SJCRH30 (cell line): ENCODE measurements at regions not wholly inside any gene's neighbourhood (a gene's known extent, or its start where the extent isn't known, plus 50 kb on each side); places are given as distances from the start of the nearest gene placed in this dataset.

ENCODE experiments used
- DNase-seq, 2 experiments: peaks; one replicate each; pipeline ENCODE4 v3.0.0-alpha.2; 2015 to 2020
- H3K27ac ChIP-seq: fragments of 250-450 bp; sonication (Bioruptor Pico); 2 replicates; pipeline ENCODE4 v1.5.1; 2020; ENCODE audit warnings: mild to moderate bottlenecking, moderate library complexity
- H3K27me3 ChIP-seq: fragments of 250-450 bp; sonication (Bioruptor Pico); 2 replicates; pipeline ENCODE4 v1.5.1; 2020; ENCODE audit warnings: mild to moderate bottlenecking, moderate library complexity
- H3K36me3 ChIP-seq: fragments of 250-450 bp; sonication (Bioruptor Pico); 2 replicates; pipeline ENCODE4 v1.5.1; 2020; ENCODE audit warnings: mild to moderate bottlenecking, moderate library complexity
- H3K4me1 ChIP-seq: fragments of 250-450 bp; sonication (Bioruptor Pico); 2 replicates; pipeline ENCODE4 v1.5.1; 2020; ENCODE audit warnings: mild to moderate bottlenecking, moderate library complexity
- H3K4me3 ChIP-seq: fragments of 250-450 bp; sonication (Bioruptor Pico); 2 replicates; pipeline ENCODE4 v1.5.1; 2020; ENCODE audit warnings: mild to moderate bottlenecking, moderate library complexity
- H3K9me3 ChIP-seq: fragments of 250-450 bp; sonication (Bioruptor Pico); replicated peaks from 2 replicates; pipeline ENCODE4 v1.5.1; 2020; ENCODE audit warnings: mild to moderate bottlenecking, moderate library complexity

- H3K27me3 ChIP-seq, result peaks cover 25% of the 10 kb centered on the region
- H3K27ac ChIP-seq, result no peak overlapping the region
- no peaks in the 10 kb centered on the region; the same call in 1 of the 2 replicates for H3K9me3 ChIP-seq
- no peak overlapping the region for H3K4me3 ChIP-seq
- no peaks in the 10 kb centered on the region for H3K4me1 ChIP-seq
- no peak for DNase-seq
- no peaks in the 10 kb centered on the region for H3K36me3 ChIP-seq
Measured at GRCh38 chr13:22240716-22241115, 569.8 kb downstream of the FGF9 start.

DNA sequence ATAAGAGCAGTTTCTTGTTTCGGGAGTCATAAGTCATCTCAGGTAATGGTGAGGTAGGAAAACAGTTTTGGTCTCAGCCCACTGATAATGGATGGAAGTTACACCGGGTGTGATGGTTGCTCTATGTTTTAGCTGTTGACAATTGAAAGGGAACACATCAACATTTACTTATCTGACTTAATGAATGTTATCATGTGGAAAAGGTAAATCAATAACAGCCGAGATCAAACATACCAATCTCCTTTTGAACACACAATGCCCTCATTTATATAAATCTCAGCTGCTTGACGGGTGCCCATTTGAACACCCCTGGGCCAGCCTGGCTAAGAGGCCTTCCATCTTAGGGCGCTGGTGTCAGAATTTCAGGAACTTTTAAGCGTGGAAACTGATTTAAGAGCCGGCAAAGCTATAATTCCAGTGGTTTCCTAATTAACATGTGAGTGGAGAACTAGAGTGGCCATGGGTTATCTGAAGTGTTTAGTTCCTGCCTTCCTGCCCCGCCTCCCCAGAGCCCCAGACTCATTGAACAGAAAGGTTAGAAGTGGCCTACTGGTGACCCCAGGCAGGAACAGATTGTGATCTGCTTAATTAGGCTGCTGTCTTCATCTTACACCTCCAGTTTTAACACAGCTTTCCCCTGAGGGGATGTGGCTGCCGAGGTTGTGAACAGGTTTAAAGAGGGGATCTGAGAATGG is 572.7 kb downstream of the FGF9 start:
- DNase-seq, result no peak
- H3K27ac ChIP-seq, result no peak overlapping the region

GRCh38 chr13:22252281-22252830 is 581.5 kb downstream of the FGF9 start:
- no peak for DNase-seq
- Histone ChIP-seq H3K27ac (no peak overlapping the region), H3K27me3 (peaks cover 9% of the 10 kb centered on the region; the same call in 1 of the 2 replicates), H3K9me3 (no peaks in the 10 kb centered on the region), H3K4me1 (no peaks in the 10 kb centered on the region), H3K36me3 (no peaks in the 10 kb centered on the region), H3K4me3 (no peak overlapping the region)

More for the DNA sequence above, 572.7 kb downstream of the FGF9 start:
- H3K36me3 ChIP-seq, result no peaks in the 10 kb centered on the region
- H3K4me1 ChIP-seq, result no peaks in the 10 kb centered on the region
- H3K27me3 ChIP-seq, result peaks cover 40% of the 10 kb centered on the region
- no peaks in the 10 kb centered on the region; the same call in 1 of the 2 replicates for H3K9me3 ChIP-seq
- H3K4me3 ChIP-seq, result no peak overlapping the region

DNA sequence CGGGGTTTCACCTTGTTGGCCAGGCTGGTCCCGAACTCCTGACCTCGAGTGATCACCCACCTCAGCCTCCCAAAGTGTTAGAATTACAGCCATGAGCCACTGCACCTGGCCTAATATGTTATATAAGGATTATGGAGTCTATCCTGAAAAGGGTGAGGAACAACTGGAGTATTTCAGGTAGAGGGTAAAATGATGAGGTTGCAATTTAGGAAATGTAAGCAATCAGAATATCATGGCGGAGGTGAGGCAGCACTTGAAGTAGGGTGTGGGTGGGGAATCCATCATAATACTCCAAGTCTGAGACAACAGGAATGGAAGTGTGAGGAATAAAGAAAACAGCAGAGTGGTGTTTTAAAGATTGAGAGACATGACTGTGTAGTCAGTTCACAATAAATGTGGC is 582.2 kb downstream of the FGF9 start:
- Histone ChIP-seq H3K4me3 (no peak overlapping the region), H3K27ac (no peak overlapping the region), H3K4me1 (no peaks in the 10 kb centered on the region), H3K36me3 (no peaks in the 10 kb centered on the region), H3K27me3 (peaks cover 4% of the 10 kb centered on the region; the same call in 1 of the 2 replicates), H3K9me3 (no peaks in the 10 kb centered on the region)
- no peak for DNase-seq

DNA sequence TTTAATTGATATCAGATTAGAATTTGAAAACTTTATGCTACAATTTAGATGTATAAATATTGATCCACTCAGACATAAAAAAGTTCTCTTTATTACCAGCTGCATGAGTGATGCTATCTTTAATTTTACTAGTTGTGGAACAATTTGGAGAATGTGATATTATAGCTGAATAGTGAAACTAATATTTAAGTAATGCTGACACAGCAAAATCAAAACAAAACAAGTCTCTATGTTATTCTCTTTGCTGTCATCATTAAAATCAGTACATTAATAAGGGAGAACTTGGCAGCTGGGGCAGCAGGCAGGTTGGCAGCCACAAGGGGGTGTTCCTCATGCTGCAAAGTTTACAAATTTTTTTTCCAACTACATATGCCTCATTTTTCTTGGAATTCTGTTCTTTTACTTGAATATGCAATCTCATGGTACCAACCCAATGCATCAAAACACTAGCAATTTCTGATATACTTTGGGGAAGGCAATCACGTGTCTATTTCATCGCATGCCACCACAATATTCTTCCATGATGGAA is 585.3 kb downstream of the FGF9 start:
- no peak for DNase-seq
- Histone ChIP-seq H3K4me3 (no peak overlapping the region), H3K36me3 (no peaks in the 10 kb centered on the region), H3K4me1 (no peaks in the 10 kb centered on the region), H3K27ac (no peak overlapping the region), H3K27me3 (no peaks in the 10 kb centered on the region), H3K9me3 (0 out of 2 replicates have a peak, but pooled peaks cover 4% of the 10 kb centered on the region)

DNA sequence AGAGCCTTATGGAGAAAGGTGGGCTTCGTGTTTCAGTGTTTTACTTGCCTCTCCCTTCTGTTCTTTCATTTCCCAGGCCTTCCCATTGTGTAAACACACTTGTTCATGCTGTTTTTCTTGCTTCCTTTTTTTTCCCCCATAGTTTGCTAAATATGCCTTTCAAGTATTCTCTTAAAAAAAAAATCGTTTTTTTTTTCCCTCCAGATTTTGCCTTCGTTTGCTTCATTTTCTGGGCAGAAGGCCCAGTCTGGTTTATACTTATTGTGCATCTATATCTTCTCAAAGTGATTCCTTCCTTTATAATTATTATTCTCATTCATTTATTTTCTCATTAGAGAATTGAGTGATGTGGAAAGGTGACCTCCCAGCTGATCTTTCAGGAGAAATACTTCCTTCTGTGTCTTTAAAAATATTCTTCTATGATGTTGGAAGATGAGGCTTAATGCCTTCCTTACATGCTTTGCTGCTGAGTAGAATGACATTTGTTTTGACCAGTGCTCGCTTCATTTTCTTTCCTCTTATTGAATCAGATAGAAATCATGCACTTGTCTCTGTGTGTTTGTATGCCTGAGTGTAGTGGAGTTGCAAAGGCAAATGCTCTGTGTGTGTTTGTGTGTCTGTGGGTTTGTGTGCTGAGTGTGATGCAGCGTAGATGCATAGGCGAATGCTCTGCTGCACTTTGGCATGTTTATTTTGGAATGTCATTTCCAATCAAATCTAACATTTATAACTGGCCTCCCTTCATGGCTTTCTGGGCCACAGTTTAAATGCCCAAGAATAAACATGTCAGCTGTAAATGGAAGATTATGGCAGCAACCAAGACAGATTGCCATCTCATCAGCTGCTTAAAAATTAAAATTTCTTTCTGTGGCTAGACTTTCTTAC is 591.4 kb downstream of the FGF9 start:
- no peaks in the 10 kb centered on the region for H3K27me3 ChIP-seq
- H3K4me1 ChIP-seq, result no peaks in the 10 kb centered on the region
- no peak overlapping the region for H3K4me3 ChIP-seq
- 0 out of 2 replicates have a peak, but pooled peaks cover 4% of the 10 kb centered on the region for H3K9me3 ChIP-seq
- no peak overlapping the region for H3K27ac ChIP-seq
- no peak for DNase-seq
- no peaks in the 10 kb centered on the region for H3K36me3 ChIP-seq

DNA sequence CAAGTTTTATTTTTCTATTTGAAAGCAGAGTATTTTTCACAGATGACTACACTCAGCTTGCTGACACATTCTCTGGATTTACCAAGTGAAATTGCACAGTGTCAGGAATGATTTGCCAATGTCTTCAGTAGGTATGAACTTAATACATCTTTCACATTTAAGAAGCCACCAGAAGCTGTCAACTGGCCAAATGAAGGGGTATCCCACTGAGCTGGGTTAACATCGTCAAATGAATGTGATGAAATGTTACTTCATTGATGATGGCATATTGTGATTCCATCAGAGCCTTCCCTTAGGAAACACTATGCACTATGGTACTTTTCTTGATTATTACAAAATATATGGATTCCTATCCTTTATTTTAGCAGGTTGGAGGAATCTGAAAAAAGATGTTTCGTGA is 592.3 kb downstream of the FGF9 start:
- no peak overlapping the region for H3K27ac ChIP-seq
- H3K4me1 ChIP-seq, result no peaks in the 10 kb centered on the region
- DNase-seq, result no peak
- no peaks in the 10 kb centered on the region for H3K27me3 ChIP-seq
- H3K4me3 ChIP-seq, result no peak overlapping the region
- 0 out of 2 replicates have a peak, but pooled peaks cover 4% of the 10 kb centered on the region for H3K9me3 ChIP-seq
- no peaks in the 10 kb centered on the region for H3K36me3 ChIP-seq

- no peak overlapping the region for H3K27ac ChIP-seq
- H3K27me3 ChIP-seq, result no peaks in the 10 kb centered on the region
- H3K9me3 ChIP-seq, result no peaks in the 10 kb centered on the region
- H3K4me3 ChIP-seq, result no peak overlapping the region
- DNase-seq, result no peak
- no peaks in the 10 kb centered on the region for H3K4me1 ChIP-seq
- H3K36me3 ChIP-seq, result no peaks in the 10 kb centered on the region
Measured at GRCh38 chr13:22265563-22265962, 594.7 kb downstream of the FGF9 start.

DNA sequence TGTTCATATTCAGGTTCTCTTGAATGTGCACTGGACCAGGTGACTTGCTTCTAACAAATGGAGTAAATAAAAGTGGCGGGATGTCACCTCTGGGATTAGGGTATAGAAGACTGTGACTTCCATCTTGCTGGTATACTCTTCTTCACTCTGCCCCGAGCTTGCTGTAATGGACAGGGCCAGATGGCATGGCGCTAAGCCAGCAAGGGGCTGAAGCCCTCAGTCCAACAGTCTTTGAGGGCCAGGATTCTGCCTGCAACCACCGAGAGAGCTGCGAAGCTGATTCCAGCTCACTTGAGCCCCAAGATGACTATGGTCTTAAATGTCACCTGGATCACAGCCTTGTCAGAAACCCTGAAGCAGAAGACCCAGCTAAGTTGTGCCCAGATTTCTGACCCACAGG is 600.0 kb downstream of the FGF9 start:
- DNase-seq, result peak; percentile 66 to 68
- H3K9me3 ChIP-seq, result no peaks in the 10 kb centered on the region
- H3K4me3 ChIP-seq, result no peak overlapping the region
- H3K4me1 ChIP-seq, result no peaks in the 10 kb centered on the region
- H3K27me3 ChIP-seq, result no peaks in the 10 kb centered on the region
- no peaks in the 10 kb centered on the region for H3K36me3 ChIP-seq
- H3K27ac ChIP-seq, result no peak overlapping the region

- Histone ChIP-seq H3K9me3 (no peaks in the 10 kb centered on the region), H3K4me1 (no peaks in the 10 kb centered on the region), H3K4me3 (no peak overlapping the region), H3K27me3 (no peaks in the 10 kb centered on the region), H3K27ac (no peak overlapping the region), H3K36me3 (no peaks in the 10 kb centered on the region)
- no peak for DNase-seq
Measured at GRCh38 chr13:22271903-22272302, 601.0 kb downstream of the FGF9 start.

DNA sequence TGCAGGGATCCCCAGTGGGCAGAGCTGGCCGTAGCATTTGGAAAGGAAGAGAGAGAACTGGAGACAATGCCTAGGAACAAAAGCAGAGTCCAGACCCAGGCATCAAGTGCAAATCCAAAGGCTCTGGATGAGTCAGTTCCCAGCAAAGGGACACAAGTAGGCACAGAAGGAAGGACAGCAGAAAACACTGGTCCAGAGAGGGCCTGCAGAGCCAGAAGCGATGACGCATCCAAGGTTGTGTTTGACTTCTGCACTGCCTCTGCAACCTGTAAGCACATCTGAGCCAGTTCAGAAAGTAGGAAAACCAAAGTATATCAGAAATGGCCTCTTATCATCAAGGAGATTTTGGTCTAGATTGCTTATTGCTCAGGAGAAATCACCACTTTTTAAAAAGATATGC is 604.5 kb downstream of the FGF9 start:
- H3K9me3 ChIP-seq, result no peaks in the 10 kb centered on the region
- no peak overlapping the region for H3K4me3 ChIP-seq
- H3K4me1 ChIP-seq, result no peaks in the 10 kb centered on the region
- DNase-seq, result no peak
- H3K27ac ChIP-seq, result no peak overlapping the region
- H3K27me3 ChIP-seq, result no peaks in the 10 kb centered on the region
- no peaks in the 10 kb centered on the region for H3K36me3 ChIP-seq

DNA sequence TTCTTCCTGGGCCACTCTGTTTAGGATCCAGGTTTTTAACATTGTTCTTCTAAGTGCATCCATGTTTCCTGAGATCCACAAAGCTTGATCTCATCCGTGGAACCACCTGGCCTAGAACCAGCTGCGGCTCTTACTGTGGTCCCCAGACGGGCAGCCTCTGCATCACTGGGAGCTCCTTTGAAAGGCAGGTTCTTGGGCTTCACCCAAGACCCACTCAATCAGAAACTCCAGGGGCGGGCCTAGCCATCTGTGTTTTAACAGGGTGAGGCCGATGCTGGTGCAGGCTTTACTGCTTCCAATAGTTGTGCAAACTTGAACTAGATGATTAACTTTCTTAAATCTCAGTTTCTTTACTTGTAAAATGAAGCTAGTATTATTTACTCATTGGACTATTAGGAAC is 605.7 kb downstream of the FGF9 start:
- no peaks in the 10 kb centered on the region for H3K9me3 ChIP-seq
- no peaks in the 10 kb centered on the region for H3K36me3 ChIP-seq
- H3K27ac ChIP-seq, result no peak overlapping the region
- DNase-seq, result no peak
- H3K4me3 ChIP-seq, result no peak overlapping the region
- H3K27me3 ChIP-seq, result no peaks in the 10 kb centered on the region
- H3K4me1 ChIP-seq, result no peaks in the 10 kb centered on the region

- Histone ChIP-seq H3K27me3 (no peaks in the 10 kb centered on the region), H3K36me3 (no peaks in the 10 kb centered on the region), H3K9me3 (no peaks in the 10 kb centered on the region), H3K4me3 (no peak overlapping the region), H3K27ac (no peak overlapping the region), H3K4me1 (no peaks in the 10 kb centered on the region)
- peak; percentile 21 to 60 for DNase-seq
Measured at GRCh38 chr13:22278336-22278929, 607.6 kb downstream of the FGF9 start.

GRCh38 chr13:22285867-22286266 is 615.0 kb downstream of the FGF9 start:
- peaks cover 8% of the 10 kb centered on the region; the same call in 1 of the 2 replicates for H3K4me1 ChIP-seq
- H3K4me3 ChIP-seq, result no peak overlapping the region
- no peaks in the 10 kb centered on the region for H3K36me3 ChIP-seq
- no peak overlapping the region for H3K27ac ChIP-seq
- no peak for DNase-seq
- no peaks in the 10 kb centered on the region for H3K9me3 ChIP-seq
- no peaks in the 10 kb centered on the region for H3K27me3 ChIP-seq
